HG03159 (cell line): ENCODE measurements at regions not wholly inside any gene's neighbourhood (a gene's known extent, or its start where the extent isn't known, plus 50 kb on each side); places are given as distances from the start of the nearest gene placed in this dataset.

Experiments
- ATAC-seq: cut with Tn5 transposase; IDR thresholded peaks from one replicate; pipeline ENCODE4 v1.9.1; 2021; ENCODE audit warnings: mild to moderate bottlenecking, moderate library complexity; ENCODE audit not compliant: unreplicated experiment

DNA sequence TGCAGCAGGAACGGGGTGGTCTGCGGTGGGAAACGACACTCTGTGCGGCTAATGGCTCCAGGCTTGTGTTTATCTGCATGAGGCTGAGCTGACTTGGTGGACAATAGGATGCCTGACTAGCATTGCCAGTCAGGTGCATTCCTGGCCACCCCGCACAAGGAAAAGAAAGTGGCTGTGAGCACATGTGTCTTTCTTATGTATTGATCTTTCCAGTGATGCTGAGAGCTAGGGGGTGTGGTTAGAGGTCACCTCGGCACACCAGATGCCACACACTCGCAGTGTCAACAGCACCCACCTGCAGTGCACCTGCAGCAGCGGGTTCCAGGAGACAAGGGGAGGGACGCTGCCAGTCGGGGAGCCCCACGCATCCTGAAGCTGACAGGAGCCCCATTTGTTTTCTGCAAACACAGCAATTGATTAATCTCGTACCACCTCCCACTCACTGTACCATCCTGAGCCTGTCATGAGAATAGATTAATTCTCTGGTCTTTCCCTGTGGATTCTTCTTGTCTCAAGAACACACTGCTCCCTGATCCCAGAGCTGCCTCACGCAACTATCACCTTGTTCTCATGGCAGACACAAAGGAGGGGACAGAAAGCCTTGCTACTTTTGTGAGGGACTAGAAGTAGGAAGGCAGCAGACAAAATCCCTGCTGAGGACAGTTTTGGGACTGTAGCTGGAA, 251.7 kb upstream of the WWC1 start:
- ATAC-seq = no peak

DNA sequence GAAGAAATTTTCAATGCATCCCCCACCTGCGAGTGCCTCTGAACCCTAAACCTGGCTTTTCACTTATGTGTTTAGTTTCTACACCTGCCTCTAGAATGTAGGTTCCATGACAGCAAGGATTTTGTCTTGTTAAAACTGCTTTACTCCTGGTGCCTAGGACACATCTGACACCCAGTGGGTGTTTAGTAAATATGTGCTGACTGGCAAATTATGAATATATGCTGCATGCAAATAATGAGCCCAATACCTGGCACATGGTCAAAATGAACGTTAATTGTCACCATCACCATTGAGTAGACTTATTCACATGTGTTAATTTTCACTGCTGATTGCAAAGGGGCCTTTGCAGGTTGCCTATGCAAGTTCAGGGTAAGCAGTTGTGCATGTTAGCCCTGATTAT, 249.9 kb upstream of the WWC1 start:
- no peak for ATAC-seq

DNA sequence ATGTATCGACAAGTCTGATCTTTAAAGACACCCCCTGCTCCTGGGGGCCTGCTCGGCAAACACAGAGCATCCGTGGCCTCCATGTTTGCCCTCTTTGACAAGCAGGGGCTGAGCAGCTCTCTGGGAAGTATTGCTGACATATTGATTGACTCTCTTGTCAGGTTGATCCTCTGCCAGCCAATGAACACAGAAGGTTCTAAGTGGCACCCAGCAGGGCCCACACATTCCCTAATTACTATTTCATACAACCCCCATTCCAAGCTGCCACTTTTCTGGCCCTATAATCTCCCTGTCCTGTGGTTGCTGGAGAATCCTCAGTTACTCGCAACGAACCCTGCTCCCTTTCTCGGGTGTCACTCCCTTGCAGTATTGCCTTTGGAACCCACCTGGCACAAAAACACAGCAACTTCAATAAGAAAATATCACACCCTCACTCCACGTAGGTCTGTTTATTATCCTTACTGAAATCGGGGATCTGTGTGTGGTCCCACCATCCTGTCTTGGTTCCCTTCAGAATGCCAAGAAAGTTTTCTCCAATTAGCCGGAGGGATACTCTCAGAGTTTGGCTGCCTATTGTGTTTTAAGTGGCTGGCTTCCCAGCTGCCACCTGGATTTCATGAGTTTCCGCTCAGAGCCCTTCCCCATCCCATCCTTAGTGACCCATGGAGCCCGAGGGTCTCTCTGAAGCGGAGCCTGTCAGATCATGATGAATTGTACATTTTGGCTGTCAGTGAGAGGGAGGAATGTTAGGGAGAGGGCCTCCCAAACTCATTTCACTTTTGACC, 249.0 kb upstream of the WWC1 start:
- no peak for ATAC-seq

DNA sequence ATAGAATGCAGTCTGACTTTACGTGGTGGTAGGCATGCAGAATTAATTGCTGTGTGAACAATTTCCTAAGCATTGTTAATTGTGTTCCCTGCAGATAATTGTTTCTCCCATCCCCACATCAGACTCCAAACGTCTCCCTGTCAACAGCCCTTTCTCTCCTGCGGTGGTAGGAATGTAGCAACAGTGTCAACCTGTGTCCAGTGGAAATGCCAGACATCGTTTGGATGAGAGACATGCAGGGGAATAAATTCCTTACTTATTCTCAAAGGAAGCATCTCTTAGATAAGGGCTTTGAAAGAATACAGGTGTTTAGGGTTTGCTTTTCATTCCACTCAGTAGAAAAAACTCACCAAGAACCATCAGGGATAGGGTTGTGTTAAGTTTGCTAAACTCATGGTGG, 245.3 kb upstream of the WWC1 start:
- no peak for ATAC-seq

DNA sequence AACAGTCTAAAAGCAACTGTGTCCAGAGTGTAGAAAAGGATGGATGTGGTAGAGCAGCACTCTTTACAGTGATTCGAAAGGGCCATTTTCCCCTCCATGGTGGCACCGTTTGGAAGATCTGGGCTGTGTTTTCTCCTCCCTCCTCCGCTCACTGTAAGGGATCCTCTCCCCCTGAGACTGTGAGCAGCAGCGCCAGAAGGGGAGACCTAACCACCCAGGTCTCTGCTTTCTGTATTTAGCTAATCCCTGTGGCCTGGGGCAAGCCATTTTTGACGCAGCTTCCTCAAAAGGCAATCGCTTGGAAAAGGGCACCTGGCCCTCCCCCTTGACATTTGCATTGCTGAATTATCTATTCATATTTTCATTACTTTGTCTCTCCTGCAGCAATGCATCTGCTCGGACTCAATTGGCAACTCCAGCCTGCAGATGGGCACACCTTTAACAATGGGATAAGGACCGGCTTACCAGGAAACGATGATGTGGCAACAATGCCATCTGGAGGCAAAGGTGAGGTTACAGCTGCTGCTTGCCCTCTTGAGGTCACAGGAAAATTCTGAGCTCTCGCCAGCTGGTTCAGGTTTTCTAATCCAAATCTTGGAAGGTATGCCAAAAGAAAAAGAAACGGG, 244.3 kb upstream of the WWC1 start:
- no peak for ATAC-seq

- no peak for ATAC-seq
These were observed 243.8 kb upstream of the WWC1 start for GRCh38 chr5:168047669-168048111.

- no peak for ATAC-seq
These were observed 243.0 kb upstream of the WWC1 start for GRCh38 chr5:168048486-168048885.

DNA sequence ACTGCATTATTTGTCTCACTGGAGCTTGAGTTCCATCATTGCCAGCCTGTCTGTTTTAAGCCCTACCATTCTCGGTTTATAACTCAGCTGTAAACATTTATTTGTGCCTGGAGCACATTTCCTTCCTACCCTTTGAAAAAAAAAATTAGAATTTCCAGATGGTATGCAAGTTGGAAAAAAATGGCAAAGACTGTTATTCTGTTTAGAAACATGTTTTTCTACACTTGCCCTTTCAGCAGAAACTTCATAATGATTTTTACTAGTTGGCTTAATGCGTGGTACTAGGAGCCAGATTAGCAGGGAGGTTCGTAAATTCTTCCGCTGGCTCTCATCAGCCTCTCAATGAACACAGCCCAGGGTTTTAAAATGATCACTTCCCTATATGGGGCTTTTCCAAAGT, 238.8 kb upstream of the WWC1 start:
- no peak for ATAC-seq

- ATAC-seq = no peak
These were observed 237.4 kb upstream of the WWC1 start for GRCh38 chr5:168054091-168054490.

DNA sequence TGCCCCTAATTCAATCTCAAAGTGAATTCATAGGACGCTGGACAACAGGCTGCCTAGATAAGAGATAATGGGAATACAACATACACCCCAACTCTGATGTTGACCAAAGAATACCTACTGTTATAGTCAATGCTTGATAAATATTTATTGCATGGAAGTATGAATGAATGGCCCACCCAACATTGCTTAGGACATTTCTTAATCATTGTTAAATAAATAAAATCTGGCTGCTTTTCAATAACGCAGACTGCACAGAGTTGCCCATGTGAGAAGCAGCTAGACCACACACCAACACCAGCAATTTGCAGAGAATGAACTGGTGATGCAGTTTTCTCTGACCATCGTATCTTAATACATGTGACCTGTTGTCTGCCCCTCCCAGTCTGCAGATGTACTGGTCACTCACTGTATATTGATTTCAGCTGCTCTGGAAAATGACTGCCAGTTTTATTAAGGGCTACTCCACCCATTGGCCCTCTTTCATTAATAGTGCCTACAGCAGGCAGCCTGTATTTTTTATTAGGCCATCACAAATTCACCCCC, 236.2 kb upstream of the WWC1 start:
- no peak for ATAC-seq

- no peak for ATAC-seq
These were observed 235.5 kb upstream of the WWC1 start for GRCh38 chr5:168055961-168056360.

DNA sequence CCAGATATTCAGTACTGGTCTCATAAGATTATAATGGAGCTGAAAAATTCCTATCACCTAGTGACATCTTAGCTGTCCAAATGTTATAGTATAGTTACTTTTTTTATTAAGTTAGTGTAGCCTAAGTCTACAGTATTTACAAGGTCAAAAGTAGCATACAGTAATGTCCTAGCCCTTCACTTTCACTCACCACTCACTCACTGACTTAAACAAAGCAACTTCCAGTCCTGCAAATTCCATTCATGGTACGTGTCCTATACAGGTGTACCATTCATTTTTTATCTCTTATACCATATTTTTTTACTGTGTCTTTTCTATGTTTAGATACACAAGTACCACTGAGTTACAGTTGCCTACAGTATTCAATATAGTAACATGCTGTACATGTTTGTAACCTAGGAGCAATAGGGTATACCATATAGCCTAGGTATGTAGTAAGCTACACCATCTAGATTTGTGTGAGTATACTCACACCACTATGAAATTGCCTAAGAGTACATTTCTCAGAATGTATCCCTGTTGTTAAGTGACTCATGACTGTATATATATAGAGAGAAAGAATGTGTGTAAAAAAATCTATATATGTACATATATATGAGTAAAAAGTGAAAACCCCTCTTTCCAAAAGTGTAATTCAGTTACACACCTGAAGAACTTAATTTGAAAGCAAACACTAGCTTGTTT, 234.8 kb upstream of the WWC1 start:
- no peak for ATAC-seq

GRCh38 chr5:168057905-168058304, 233.5 kb upstream of the WWC1 start:
- ATAC-seq = no peak

- no peak for ATAC-seq
These were observed 232.3 kb upstream of the WWC1 start for GRCh38 chr5:168059131-168059530.

DNA sequence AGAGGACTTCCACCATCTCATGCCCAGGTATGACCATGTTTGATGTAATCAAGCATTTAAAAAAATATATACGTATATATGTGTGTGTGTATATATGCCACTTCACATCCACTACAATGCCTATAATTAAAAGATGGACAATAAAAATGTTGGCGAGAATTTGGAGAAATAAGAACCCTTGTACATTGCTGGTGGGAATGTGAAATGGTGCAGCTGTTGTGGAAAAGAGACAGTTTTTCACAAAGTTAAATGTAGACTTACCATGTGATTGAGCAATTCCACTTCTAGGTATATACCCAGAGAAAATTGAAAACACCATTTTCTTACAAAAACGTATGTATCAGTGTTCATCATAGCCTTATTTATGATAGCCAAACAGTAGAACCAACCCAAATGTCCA, 229.2 kb upstream of the WWC1 start:
- no peak for ATAC-seq

- ATAC-seq = no peak
These were observed 227.0 kb upstream of the WWC1 start for GRCh38 chr5:168064457-168064856.

DNA sequence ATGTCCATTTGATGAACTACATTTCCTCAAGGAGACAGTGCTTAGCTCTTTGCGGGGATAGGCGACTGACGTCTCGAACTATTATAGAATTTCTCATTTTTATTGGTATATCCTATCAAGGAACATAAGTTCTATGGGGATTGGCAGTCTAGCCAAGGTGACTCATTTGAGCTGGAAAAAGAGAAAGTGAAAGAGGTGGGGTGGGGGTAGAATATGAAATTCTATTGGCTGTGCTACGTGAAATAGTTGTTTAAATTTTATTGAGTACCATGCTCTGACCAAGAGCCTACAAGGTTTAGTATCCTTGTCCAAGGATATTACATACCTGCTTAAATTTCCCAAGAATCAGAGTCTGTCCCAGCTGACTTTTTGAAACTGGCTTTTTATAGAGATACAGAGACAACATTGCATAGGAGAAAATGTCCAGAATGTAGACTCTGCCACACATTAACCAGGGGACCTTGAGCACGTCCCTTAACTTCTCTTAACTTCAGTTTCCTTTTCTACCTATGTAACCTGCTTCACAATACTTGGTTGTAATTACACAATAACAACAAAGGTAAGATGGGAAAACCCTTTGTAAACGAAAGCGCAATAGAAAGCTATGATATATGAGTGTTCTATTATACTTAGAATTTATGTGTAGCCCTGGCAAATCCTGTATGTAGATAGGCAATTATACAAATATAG, 226.4 kb upstream of the WWC1 start:
- ATAC-seq = no peak

DNA sequence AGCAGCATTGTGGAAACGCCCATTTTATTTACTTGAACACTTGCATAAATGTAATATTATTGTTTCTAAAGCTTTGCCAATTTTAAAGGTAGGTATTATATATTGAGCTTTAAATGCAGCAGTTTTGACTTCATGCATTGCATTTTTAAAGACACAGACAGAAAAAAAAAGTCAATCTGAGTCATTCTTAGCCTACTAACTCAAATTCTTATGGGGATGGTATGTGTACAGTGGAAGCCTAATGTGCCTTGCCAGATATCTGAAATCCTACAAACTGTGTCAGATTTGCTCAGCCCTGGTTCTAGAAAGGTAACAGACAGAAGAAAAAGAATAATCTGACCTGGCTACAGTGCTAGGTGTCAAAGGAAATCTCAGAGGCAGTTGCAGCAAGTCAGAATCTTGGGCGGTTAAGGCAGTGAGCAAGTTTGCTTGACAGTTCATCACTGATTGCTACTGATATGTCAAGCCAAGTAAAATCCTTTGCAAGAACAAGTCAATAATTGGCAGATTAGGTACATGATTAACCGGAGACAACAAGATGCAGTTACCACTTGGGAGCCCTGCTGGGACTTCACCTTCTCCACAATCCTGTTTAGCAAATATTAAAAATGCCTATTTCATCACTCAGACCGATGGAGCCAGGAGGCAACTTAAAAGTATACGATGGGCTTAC, 224.8 kb upstream of the WWC1 start:
- ATAC-seq = no peak

DNA sequence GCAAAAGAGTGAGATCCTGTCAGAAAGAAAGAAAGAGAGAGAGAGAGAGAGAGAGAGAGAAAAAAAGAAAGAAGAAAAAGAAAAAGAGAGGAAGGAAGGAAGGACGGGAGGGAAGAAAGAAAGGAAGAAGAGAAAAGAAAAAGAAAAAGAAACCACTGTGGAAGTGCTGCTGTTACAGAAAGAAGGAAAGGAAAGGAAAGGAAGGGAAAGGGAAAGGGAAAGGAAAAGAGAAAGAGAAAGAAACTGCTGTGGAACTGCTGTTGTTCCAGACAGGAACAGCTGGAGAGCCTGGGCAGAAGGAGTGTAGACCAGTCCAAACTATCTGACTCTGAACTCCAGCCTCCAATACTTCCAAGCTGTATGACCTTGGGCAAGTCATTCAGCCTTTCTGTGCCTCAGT, 220.7 kb upstream of the WWC1 start:
- ATAC-seq = no peak

DNA sequence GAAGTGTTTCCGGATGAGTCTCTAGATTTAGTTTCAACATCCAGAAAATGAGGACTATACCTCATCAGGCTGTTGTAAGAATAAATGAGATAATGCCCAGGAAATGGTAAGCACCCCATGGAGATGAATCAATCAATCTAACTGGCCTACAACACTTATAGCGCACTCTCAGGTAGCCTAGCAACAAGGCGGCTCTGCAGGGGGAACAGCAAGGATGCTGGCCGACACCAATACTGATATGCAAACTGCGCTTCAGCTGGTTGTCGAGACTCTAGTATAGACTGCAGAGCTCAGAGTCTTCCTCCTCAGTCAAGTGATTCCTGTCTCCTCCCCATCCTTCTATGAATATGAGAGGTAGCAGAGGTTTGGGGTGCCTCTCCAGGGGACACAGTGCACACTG, 218.8 kb upstream of the WWC1 start:
- ATAC-seq = no peak
